GM04504 (cell line): ENCODE measurements at regions not wholly inside any gene's neighbourhood (a gene's known extent, or its start where the extent isn't known, plus 50 kb on each side); places are given as distances from the start of the nearest gene placed in this dataset.

Source experiments
- DNase-seq: peaks from one replicate; pipeline ENCODE4 v3.0.0-alpha.2; 2012; ENCODE audit warnings: low read depth

DNA sequence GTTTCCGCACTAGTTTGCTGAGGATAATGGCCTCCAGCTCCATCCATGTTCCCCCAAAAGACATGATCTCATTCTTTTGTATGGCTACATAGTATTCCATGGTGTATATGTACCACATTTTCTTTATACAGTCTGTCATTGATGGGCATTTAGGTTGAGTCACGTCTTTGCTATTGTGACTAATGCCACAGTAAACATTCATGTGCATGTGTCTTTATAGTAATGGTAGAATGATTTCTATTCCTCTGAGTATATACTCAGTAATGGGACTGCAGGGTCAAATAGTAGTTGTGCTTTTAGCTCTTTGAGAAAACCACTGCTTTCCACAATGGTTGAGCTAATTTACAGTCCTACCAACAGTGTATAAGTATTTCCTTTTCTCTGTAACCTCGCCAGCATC is 78.3 kb upstream of the BCL9 start:
- no peak for DNase-seq

DNA sequence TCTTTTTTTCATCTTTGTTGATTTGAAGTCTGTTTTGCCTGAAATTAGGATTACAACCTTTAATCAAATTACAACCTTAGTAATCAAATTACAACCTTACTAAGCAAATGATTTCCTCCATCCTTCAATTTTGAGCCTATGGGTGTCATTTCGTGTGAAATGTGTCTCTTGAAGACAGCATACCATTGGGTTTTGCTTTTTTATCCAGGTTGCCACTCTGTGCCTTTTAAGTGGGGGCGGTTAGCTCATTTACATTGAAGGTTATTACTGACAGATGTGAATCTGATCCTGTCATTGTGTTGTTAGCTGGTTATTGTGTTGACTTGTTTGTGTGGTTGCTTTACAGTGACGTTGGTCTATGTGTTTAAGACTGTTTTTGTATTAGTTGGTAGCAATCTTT is 74.8 kb upstream of the BCL9 start:
- DNase-seq: no peak

GRCh38 chr1:147470079-147470478 is 71.2 kb upstream of the BCL9 start:
- DNase-seq: no peak

DNA sequence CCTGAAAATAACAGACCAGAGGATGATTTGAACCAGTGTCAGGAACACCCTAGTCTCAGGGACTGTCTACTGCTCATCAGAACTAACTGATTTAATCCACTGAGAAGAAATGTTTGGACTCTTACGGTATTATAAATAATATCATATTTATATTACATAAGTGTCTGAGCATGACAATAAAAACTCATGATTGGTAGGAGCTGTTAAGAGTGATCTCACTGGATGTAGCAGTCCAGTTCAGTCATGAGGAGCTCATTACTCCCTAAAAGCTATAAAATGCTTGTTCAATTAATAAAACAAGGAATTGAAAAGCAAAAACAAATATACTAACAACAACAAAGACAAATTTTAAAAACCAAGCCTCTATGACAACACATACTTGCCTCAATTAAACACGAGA is 68.8 kb upstream of the BCL9 start:
- no peak for DNase-seq

- no peak for DNase-seq
Measured at GRCh38 chr1:147472966-147473732, 68.2 kb upstream of the BCL9 start.

DNA sequence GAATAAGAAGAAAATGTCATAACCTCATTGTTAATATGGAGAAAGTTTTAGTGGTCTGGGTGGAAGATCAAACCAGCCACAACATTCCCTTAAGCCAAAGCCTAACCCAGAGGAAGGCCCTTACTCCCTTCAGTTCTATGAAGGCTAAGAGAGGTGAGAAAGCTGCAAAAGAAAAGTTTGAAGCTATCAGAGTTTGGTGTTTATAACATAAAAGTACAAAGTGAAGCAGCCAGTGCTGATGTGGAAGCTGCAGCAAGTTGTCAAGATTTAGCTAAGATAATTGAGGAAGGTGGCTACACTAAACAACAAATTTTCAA is 67.6 kb upstream of the BCL9 start:
- DNase-seq: no peak

DNA sequence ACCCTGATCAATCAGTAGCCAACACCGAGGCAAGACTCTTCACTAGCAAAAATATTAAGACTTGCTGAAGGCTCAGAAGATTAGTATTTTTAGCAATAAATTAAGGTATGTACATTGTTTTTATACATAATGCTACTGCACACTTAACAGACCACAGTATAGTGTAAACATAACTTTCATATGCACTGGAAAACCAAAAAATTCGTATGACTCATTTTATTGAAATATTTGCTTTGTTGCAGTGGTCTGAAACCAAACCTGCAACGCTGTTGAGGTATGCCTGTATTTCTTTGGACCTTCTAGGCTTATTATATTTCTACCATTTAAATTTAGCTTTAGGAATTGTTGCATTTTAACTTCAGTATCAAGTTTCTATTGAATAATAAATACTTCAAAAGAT is 65.8 kb upstream of the BCL9 start:
- DNase-seq: no peak

DNA sequence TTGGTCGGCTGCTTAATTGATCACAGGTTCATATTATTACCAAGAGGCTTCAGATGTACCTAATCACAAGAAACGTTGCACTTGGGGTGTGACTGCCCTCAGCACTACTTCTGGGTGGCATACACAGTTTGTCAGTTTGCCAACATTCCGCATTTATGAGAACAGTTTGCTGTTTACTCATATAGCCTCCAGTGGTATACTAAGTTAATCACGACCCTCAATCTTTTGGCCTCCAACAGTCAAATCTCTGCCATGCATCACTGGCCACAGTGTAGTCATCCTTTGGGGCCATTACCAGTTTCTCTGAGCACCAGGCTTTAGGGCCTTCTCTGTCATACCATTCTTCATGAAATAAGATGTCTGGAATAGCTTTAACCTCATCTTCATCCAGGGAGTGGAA is 62.8 kb upstream of the BCL9 start:
- no peak for DNase-seq

DNA sequence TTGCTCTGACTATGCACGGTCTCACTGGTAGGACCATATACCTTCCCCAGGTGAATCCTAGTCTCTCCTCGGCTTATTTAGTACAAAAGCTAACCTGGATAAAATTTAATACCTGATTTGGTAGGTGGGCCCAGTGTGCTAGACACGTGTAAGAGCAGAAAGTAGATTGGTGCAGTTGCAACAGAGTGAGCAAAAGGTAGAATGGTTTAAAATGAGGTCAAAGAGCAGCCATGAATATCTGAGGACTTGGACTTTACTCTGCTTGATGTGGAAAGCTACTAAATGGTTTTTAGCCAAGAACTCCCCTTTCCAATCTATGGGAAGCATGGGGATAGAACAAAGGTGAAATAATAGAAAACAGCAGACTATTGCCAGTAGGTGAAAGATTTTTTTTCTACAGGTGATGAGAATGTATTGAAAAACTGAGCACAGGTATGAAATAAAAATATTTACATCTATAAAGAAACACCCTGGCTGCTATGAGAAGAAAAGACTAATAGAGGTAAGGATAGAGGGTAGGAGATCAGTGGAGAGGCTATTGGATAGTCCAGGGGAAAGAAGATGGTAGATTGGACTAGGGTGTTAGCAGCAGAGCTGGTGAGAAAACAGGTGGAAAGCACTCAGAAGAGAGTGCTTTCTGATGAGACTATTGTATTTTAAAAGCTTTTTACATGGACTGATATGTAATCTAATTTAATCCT is 61.3 kb upstream of the BCL9 start:
- DNase-seq: no peak

GRCh38 chr1:147480565-147480935 is 60.8 kb upstream of the BCL9 start:
- no peak for DNase-seq

- no peak for DNase-seq
Measured at GRCh38 chr1:147486876-147487656, 54.2 kb upstream of the BCL9 start.

DNA sequence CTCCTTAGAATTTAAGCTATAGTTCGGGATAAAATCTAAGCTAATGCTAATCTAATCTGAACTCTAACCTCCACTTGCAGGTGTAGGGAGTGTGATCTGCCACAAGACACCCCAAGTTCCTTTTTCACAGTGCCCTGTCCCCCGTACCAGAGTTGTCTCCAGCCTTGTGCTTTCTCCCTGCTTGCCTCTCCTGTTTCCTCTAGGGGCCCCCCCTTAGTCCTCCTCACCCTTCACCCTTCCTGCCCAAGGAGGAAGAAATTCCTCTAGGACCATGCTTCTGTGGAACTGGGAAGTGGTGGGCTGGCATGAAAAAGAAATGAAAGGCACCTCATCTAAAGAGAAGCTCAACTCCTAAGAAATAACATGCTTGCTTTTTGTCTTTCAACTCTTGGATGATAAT is 50.2 kb upstream of the BCL9 start:
- DNase-seq: no peak
